Heart right ventricle (tissue), 16 donors: ENCODE measurements at regions not wholly inside any gene's neighbourhood (a gene's known extent, or its start where the extent isn't known, plus 50 kb on each side); places are given as distances from the start of the nearest gene placed in this dataset.

Source experiments
- ATAC-seq, 8 donors: fragments of 200-7000 bp; cut with Tn5 transposase; one replicate each; pipeline ENCODE4 v1.9.1; 2020; ENCODE audit warnings: mild to moderate bottlenecking in 8 of 8, moderate library complexity in 8 of 8, moderate number of reproducible peaks in 1 of 8
- DNase-seq, 2 donors: peaks; one replicate each; pipeline ENCODE4 v3.0.0-alpha.2; 2020
- H3K27ac ChIP-seq, 10 donors: fragments of 200-600 bp; sonication (generic) in 2 of 10; one replicate each; pipeline versions ENCODE4 v1.5.0 to v1.8.0; 2020 to 2022; ENCODE audit warnings: mild to moderate bottlenecking in 3 of 10
- H3K27me3 ChIP-seq, 7 donors: fragments of 200-600 bp; one replicate each; pipeline ENCODE4 v1.8.0; 2021 to 2022; ENCODE audit warnings: mild to moderate bottlenecking in 2 of 7
- H3K36me3 ChIP-seq, 9 donors: fragments of 200-600 bp; sonication (generic) in 1 of 9; one replicate each; pipeline versions ENCODE4 v1.5.0 to v1.8.0; 2020 to 2022; ENCODE audit warnings: mild to moderate bottlenecking in 2 of 9
- H3K4me1 ChIP-seq, 9 donors: fragments of 200-600 bp; sonication (generic) in 1 of 9; one replicate each; pipeline versions ENCODE4 v1.5.0 to v1.8.0; 2020 to 2022; ENCODE audit warnings: mild to moderate bottlenecking in 4 of 9
- H3K4me3 ChIP-seq, 10 donors: fragments of 200-600 bp; sonication (generic) in 2 of 10; one replicate each; pipeline versions ENCODE4 v1.5.0 to v1.8.0; 2020 to 2022; ENCODE audit warnings: mild to moderate bottlenecking in 7 of 10, moderate library complexity in 2 of 10
- H3K9me3 ChIP-seq, 11 donors: fragments of 200-600 bp in 10 of 11; sonication (generic) in 2 of 11; one replicate each; pipeline versions ENCODE4 v1.5.0 to v1.8.0; 2013 to 2022; ENCODE audit warnings: mild to moderate bottlenecking in 2 of 11, control low read depth in 1 of 11, moderate library complexity in 1 of 11
- WGBS, 2 donors: extraction: QIAGEN DNeasy Blood & Tissue Kit; methylation state at CpG; one replicate each; pipeline ENCODE4 v1.1.7; 2013; ENCODE audit warnings: inconsistent platforms in 1 of 2; 5-methylcytosine and 5-hydroxymethylcytosine counted together
- intact Hi-C, 10 donors: fragments of 100-400 bp; cut with DNase I; formaldehyde crosslinking; loops; one replicate each; pipeline versions ENCODE4 v1.11.1 to v1.14.2; 2022
- TF ChIP-seq, protein P1 (sequence below), 9 donors: fragments of 200-600 bp; sonication (generic) in 2 of 9; IDR thresholded peaks; one replicate each; pipeline versions ENCODE4 v1.5.0 to v1.8.0; 2021 to 2022; ENCODE audit warnings: antibody characterized with exemption in 9 of 9, mild to moderate bottlenecking in 5 of 9, moderate library complexity in 1 of 9
- donor health status: Arrhythmogenic right ventricular cardiomyopathy.
- donor health status: ischemic (EF 13 %, LVEDD 7.1; RV severe dilation, severe dysfunction).
- donor health status: healthy with polysubstance abuse.
- donor health status: DM: no; HTN: yes; CAD: no.
- donor health status: DM: no; HTN: no; CAD: no.
- donor health status: ischemic (EF 25% LVEDD 6.9; RV normal size, moderate dysfunction).
- donor health status: ischemic (EF 25% LVEDD 5.7; RV mildly dilated, moderate dysfunction).
- donor health status: healthy.
- donor health status: DM: yes; HTN: yes; CAD: no.
- donor health status: Ischemic cardiomyopathy.
- donor health status: ischemic (EF 35%, LVEDD 5.7; RV mildly dilated, moderate dysfunction).
- donor health status: nonischemic (EF 11% LVEDD 7.7; RV severe dilation, severe dysfunction).
- donor health status: DM: yes; HTN: yes; CAD: no.
- donor health status: PGD.
- donor health status: ischemic (EF 29% LVEDD 5.4; RV normal size, mild dysfunction).
- donor health status: nonischemic (EF 23%, LVEDD 6.1; RV moderate dilation, normal function).

DNA sequence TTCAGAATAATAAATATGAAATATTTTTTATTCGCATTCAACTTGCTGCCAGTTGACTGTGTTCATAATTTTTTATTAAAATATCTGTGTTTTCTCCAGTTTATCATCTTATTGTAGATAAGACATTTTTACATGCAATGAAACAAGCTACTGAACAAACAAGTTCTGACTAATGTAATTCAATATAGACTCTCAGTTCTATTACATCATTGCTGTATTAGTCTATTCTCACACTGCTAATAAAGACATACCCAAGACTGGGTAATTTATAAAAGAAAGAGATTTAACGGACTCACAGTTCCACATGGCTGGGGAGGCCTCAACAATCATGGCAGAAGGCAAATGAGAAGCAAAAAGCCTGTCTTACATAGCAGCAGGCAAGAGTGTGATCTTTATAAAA, 1357.7 kb upstream of the CITED2 start:
- Histone ChIP-seq H3K9me3 (no peaks in the 10 kb centered on the region), H3K36me3 (no peaks in the 10 kb centered on the region), H3K27ac (no peak overlapping the region), H3K27me3 (no peaks in the 10 kb centered on the region), H3K4me3 (no peak overlapping the region), H3K4me1 (peaks cover 0 to 3% (median 0%) of the 10 kb centered on the region in 9 donors)
- DNase-seq (no peak), ATAC-seq (no peak)
- TF ChIP-seq, protein P1, sequence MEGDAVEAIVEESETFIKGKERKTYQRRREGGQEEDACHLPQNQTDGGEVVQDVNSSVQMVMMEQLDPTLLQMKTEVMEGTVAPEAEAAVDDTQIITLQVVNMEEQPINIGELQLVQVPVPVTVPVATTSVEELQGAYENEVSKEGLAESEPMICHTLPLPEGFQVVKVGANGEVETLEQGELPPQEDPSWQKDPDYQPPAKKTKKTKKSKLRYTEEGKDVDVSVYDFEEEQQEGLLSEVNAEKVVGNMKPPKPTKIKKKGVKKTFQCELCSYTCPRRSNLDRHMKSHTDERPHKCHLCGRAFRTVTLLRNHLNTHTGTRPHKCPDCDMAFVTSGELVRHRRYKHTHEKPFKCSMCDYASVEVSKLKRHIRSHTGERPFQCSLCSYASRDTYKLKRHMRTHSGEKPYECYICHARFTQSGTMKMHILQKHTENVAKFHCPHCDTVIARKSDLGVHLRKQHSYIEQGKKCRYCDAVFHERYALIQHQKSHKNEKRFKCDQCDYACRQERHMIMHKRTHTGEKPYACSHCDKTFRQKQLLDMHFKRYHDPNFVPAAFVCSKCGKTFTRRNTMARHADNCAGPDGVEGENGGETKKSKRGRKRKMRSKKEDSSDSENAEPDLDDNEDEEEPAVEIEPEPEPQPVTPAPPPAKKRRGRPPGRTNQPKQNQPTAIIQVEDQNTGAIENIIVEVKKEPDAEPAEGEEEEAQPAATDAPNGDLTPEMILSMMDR (IDR thresholded peaks at IDR 0.05), result no peak
- 84 to 91% methylated on average over 2 of the region's 2 CpGs for WGBS, 2 donors
- intact Hi-C loops, result no loop called here

DNA sequence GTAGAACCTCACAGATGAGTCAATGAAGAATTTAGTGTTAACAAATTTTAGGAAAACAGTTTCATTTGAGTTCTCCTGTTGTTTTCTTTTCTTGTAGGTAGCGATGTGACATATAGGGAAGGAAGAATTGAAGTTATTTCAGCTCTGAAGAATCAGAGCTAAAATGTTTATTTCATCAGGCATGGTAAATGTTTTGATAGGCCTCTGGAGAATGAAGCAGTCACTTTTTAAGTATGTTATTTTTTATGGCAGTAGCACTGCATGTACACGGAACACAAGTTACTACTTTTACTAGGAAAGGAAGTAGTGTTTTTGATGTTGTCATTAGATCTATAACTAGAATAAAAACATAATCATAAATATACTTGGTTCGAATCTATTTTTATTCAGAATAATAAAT, 1357.3 kb upstream of the CITED2 start:
- no peak for ATAC-seq
- TF ChIP-seq, protein P1 (IDR thresholded peaks at IDR 0.05), result no peak
- Histone ChIP-seq H3K9me3 (no peaks in the 10 kb centered on the region), H3K27me3 (no peaks in the 10 kb centered on the region), H3K4me1 (peaks cover 0 to 3% (median 0%) of the 10 kb centered on the region in 9 donors), H3K36me3 (no peaks in the 10 kb centered on the region), H3K4me3 (no peak overlapping the region), H3K27ac (no peak overlapping the region)
- no peak for DNase-seq
- intact Hi-C loops, result no loop called here
- 69 to 84% methylated on average over 3 of the region's 3 CpGs for WGBS, 2 donors

DNA sequence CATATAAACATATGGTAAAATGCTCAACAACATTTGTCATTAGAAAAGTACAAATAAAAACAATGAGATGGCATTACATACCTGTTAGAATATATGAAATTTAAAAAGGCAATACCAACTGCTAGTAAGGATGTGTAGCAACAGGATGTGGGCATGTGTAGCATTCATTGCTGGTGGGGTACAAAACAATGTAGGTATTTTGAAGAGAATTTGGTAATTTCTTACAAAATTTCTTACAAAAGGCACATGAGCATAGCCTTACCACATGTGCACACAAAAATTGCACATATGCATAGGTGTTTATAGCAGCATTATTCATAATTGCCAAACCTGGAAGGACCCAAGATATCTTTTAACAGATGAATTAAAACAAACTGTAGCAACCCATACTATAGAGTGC, 1355.1 kb upstream of the CITED2 start:
- ATAC-seq (no peak), DNase-seq (no peak)
- H3K9me3 ChIP-seq, result peaks cover 0 to 9% (median 0%) of the 10 kb centered on the region in 11 donors
- TF ChIP-seq, protein P1 (IDR thresholded peaks at IDR 0.05), result no peak
- H3K4me1 ChIP-seq, result no peaks in the 10 kb centered on the region
- intact Hi-C loops, result no loop called here
- no peaks in the 10 kb centered on the region for H3K36me3 ChIP-seq
- H3K27me3 ChIP-seq, result no peaks in the 10 kb centered on the region
- H3K27ac ChIP-seq, result no peak overlapping the region
- H3K4me3 ChIP-seq, result no peak overlapping the region

DNA sequence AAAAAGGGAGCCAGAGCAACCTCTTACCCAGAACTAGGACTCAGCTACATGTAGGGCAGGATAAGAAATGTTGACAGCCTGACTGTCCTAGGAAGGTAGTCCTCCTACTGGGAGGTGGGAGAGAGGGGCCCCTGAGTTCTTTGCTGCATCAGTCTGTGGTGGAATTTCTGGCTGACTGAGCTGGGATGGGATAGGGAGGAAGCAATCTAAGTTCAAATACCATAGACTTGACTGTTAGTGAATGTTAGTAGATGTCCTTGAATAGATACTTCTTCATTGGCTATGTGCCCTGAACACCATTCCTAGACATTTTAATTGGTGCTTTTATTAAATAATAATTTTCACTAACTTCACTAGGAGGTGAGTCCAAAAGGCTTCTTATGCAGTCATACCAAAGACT, 1343.6 kb upstream of the CITED2 start:
- no peak for DNase-seq
- intact Hi-C loops, result no loop called here
- no peak overlapping the region for H3K27ac ChIP-seq
- TF ChIP-seq, protein P1 (IDR thresholded peaks at IDR 0.05), result no peak
- no peak overlapping the region for H3K4me3 ChIP-seq
- ATAC-seq, result no peak
- H3K4me1 ChIP-seq, result no peaks in the 10 kb centered on the region
- no peaks in the 10 kb centered on the region for H3K36me3 ChIP-seq
- peaks cover 0 to 27% (median 12%) of the 10 kb centered on the region in 11 donors for H3K9me3 ChIP-seq
- H3K27me3 ChIP-seq, result no peaks in the 10 kb centered on the region

DNA sequence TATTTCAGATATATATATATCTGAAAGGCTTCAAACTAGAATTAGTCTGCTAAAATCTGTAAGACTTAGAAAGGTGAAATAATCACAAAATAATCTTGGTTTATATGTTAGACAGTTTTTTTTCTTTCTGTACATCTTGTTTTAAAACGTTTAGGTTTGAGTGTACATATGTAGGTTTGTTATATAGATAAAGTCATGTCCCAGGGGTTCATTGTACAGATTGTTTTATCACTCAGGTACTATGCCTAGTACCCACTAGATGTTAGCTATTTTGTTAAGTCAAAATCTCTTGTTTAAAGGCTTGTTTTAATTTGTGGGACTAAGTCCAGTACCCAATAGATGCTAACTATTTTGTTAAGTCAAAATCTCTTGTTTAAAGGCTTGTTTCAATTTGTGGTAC, 1339.0 kb upstream of the CITED2 start:
- TF ChIP-seq, protein P1 (IDR thresholded peaks at IDR 0.05), result no peak
- DNase-seq (no peak), ATAC-seq (no peak)
- WGBS, 2 donors, result 40 to 47% methylated on average over 1 of the region's 1 CpG
- H3K4me3 ChIP-seq, result no peak overlapping the region
- H3K36me3 ChIP-seq, result no peaks in the 10 kb centered on the region
- H3K4me1 ChIP-seq, result peaks cover 0 to 2% (median 0%) of the 10 kb centered on the region in 9 donors
- peaks cover 0 to 33% (median 12%) of the 10 kb centered on the region in 11 donors for H3K9me3 ChIP-seq
- intact Hi-C loops, result no loop called here
- no peak overlapping the region for H3K27ac ChIP-seq
- no peaks in the 10 kb centered on the region for H3K27me3 ChIP-seq
